ENCODE measurements at regions not wholly inside any gene's neighbourhood (a gene's known extent, or its start where the extent isn't known, plus 50 kb on each side); places are given as distances from the start of the nearest gene placed in this dataset.
A peak's percentile ranks its signal among the peaks of the same experiment; 100 is the strongest.

DNA sequence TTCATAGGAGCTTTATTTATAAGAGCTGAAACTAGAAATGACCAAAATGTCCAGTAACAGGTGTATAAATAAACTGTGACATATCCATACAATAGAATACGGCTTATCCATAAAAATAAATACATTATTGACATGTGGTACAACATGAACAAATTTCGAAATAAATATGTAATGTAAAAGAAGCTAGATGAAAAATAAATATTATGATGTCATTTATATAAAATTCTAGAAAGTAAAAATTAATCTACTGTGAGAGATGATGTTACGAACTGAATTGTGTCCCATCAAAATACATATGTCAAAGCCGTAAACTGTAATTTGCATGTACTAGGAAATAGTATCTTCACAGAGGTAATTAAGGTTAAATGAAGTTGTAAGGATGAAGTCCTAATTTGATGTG, 1104.9 kb downstream of the NSUN3 start:
- DNase-seq (no peak), ATAC-seq (ENCODE audit: insufficient read depth, low FRiP score) (no peak)
- Histone ChIP-seq H3K27ac (ENCODE audit: low read depth in 1 of 2, low read length in 1 of 2) (no peak overlapping the region), H3K4me3 (no peak overlapping the region), H3K4me1 (ENCODE audit: control insufficient read depth in 5 of 5, insufficient read depth in 5 of 5, low read length in 5 of 5) (no peaks in the 10 kb centered on the region), H3K36me3 (ENCODE audit: control insufficient read depth in 4 of 4, insufficient read depth in 4 of 4, low read length in 4 of 4) (no peaks in the 10 kb centered on the region), H3K9me3 (ENCODE audit: control insufficient read depth in 4 of 4, insufficient read depth in 3 of 4, low read length in 3 of 4) (peaks cover 0 to 4% (median 0%) of the 10 kb centered on the region in 4 donors), H3K9ac (ENCODE audit: insufficient read depth in 1 of 2, low read length in 2 of 2) (no peak overlapping the region), H3K27me3 (ENCODE audit: control insufficient read depth in 3 of 3, insufficient read depth in 3 of 3, low read length in 2 of 3) (no peaks in the 10 kb centered on the region)
- WGBS, 2 donors: 83 to 86% methylated on average over 4 of the region's 4 CpGs
- TF ChIP-seq, protein P1, sequence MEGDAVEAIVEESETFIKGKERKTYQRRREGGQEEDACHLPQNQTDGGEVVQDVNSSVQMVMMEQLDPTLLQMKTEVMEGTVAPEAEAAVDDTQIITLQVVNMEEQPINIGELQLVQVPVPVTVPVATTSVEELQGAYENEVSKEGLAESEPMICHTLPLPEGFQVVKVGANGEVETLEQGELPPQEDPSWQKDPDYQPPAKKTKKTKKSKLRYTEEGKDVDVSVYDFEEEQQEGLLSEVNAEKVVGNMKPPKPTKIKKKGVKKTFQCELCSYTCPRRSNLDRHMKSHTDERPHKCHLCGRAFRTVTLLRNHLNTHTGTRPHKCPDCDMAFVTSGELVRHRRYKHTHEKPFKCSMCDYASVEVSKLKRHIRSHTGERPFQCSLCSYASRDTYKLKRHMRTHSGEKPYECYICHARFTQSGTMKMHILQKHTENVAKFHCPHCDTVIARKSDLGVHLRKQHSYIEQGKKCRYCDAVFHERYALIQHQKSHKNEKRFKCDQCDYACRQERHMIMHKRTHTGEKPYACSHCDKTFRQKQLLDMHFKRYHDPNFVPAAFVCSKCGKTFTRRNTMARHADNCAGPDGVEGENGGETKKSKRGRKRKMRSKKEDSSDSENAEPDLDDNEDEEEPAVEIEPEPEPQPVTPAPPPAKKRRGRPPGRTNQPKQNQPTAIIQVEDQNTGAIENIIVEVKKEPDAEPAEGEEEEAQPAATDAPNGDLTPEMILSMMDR (IDR thresholded peaks at IDR 0.05; ENCODE audit: control extremely low read depth, extremely low read depth): no peak

- no peak overlapping the region for H3K27ac ChIP-seq (ENCODE audit: low read depth in 1 of 2, low read length in 1 of 2)
- no peaks in the 10 kb centered on the region for H3K27me3 ChIP-seq (ENCODE audit: control insufficient read depth in 3 of 3, insufficient read depth in 3 of 3, low read length in 2 of 3)
- no peak overlapping the region for H3K4me3 ChIP-seq
- H3K9ac ChIP-seq (ENCODE audit: insufficient read depth in 1 of 2, low read length in 2 of 2): no peak overlapping the region
- TF ChIP-seq, protein P1 (IDR thresholded peaks at IDR 0.05; ENCODE audit: control extremely low read depth, extremely low read depth): no peak
- 91 to 93% methylated on average over 7 of the region's 7 CpGs for WGBS, 2 donors
- no peaks in the 10 kb centered on the region for H3K36me3 ChIP-seq (ENCODE audit: control insufficient read depth in 4 of 4, insufficient read depth in 4 of 4, low read length in 4 of 4)
- ATAC-seq (ENCODE audit: insufficient read depth, low FRiP score) (no peak), DNase-seq (no peak)
- H3K9me3 ChIP-seq (ENCODE audit: control insufficient read depth in 4 of 4, insufficient read depth in 3 of 4, low read length in 3 of 4): peaks cover 0 to 4% (median 0%) of the 10 kb centered on the region in 4 donors
- no peaks in the 10 kb centered on the region for H3K4me1 ChIP-seq (ENCODE audit: control insufficient read depth in 5 of 5, insufficient read depth in 5 of 5, low read length in 5 of 5)
Measured at GRCh38 chr3:95168526-95168925, 1105.7 kb downstream of the NSUN3 start.

DNA sequence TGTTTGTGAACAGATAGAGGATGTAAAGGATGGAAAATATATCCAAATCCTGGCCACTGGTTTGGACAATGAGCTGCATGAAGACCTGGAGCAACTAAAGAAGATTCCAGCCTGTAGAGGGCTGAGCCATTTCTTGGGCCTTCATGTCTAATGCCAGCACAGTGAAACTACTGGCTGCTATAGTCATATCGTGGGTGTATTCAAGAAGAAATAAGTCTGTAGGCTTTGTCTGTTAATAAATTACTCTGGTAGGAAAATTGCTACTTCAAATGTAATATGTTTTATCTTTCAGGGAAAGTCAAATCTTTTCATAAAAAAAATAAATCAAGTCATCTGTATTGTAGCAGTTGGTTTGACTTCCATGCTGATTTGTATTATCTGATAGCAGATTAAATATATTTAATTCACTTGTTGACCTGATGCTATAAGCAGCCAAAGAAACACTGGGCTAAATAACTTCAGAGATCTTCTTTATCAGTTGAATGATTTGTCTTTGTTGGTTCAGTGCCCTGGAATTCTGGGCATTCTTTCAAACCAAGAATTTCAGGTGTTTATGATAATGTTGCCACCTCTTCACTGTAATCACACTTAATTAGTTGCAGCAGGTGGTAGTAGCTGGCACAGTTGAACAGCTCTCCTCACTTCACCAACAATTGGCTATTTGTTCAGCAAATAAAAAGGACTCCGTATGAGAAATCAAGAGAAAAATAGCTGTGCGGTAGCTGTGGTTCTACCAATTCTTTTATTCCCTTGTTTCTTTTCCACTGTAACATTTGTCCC, 1109.5 kb downstream of the NSUN3 start:
- Histone ChIP-seq H3K9ac (ENCODE audit: insufficient read depth in 1 of 2, low read length in 2 of 2) (no peak overlapping the region), H3K27me3 (ENCODE audit: control insufficient read depth in 3 of 3, insufficient read depth in 3 of 3, low read length in 2 of 3) (no peaks in the 10 kb centered on the region), H3K36me3 (ENCODE audit: control insufficient read depth in 4 of 4, insufficient read depth in 4 of 4, low read length in 4 of 4) (no peaks in the 10 kb centered on the region), H3K9me3 (ENCODE audit: control insufficient read depth in 4 of 4, insufficient read depth in 3 of 4, low read length in 3 of 4) (peaks cover 0 to 4% (median 0%) of the 10 kb centered on the region in 4 donors), H3K27ac (ENCODE audit: low read depth in 1 of 2, low read length in 1 of 2) (no peak overlapping the region), H3K4me3 (no peak overlapping the region), H3K4me1 (ENCODE audit: control insufficient read depth in 5 of 5, insufficient read depth in 5 of 5, low read length in 5 of 5) (no peaks in the 10 kb centered on the region)
- DNase-seq: peak in 1 of 3 donors; percentile 7
- WGBS, 2 donors: 68 to 78% methylated on average over 3 of the region's 3 CpGs
- TF ChIP-seq, protein P1 (IDR thresholded peaks at IDR 0.05; ENCODE audit: control extremely low read depth, extremely low read depth): no peak
- no peak for ATAC-seq (ENCODE audit: insufficient read depth, low FRiP score)
